Endothelial cell of umbilical vein (primary cell): ENCODE measurements at regions not wholly inside any gene's neighbourhood (a gene's known extent, or its start where the extent isn't known, plus 50 kb on each side); places are given as distances from the start of the nearest gene placed in this dataset.

Experiments used
- CTCF ChIP-seq, 2 donors: IDR thresholded peaks; 1 replicate in 1 of 2; 2 replicates in 1 of 2; pipeline ENCODE4 v1.5.1; 2011; ENCODE audit warnings: low read length in 2 of 2, mild to moderate bottlenecking in 2 of 2, moderate library complexity in 2 of 2, control low read depth in 1 of 2, inconsistent platforms in 1 of 2, low read depth in 1 of 2; ENCODE audit not compliant: insufficient read depth in 1 of 2; ENCODE audit errors: extremely low read depth in 1 of 2
- EZH2 ChIP-seq: IDR thresholded peaks from 2 replicates; pipeline ENCODE4 v1.6.1; 2012; ENCODE audit warnings: borderline replicate concordance, low read depth, mild to moderate bottlenecking, moderate library complexity, low read length, inconsistent platforms; ENCODE audit not compliant: severe bottlenecking
- FOS ChIP-seq: IDR thresholded peaks from 2 replicates; pipeline ENCODE4 v1.6.1; 2011; ENCODE audit warnings: mild to moderate bottlenecking, low read length, moderate library complexity, borderline replicate concordance; ENCODE audit not compliant: insufficient read depth
- GATA2 ChIP-seq: IDR thresholded peaks from 2 replicates; pipeline ENCODE4 v1.7.0; 2011; ENCODE audit warnings: low read depth, mild to moderate bottlenecking, moderate library complexity, mixed read lengths, low read length; ENCODE audit not compliant: insufficient read length, insufficient read depth
- MAX ChIP-seq: IDR thresholded peaks from 2 replicates; pipeline ENCODE4 v1.6.1; 2011; ENCODE audit not compliant: insufficient read depth, insufficient read length
- POLR2A ChIP-seq: IDR thresholded peaks from 2 replicates; pipeline ENCODE4 v1.6.1; 2012; ENCODE audit warnings: low read depth, mild to moderate bottlenecking, control low read depth, low read length
- POLR2AphosphoS5 ChIP-seq: IDR thresholded peaks from 2 replicates; pipeline ENCODE4 v1.6.1; 2012; ENCODE audit warnings: low read depth, mild to moderate bottlenecking, control low read depth, low read length, moderate library complexity; ENCODE audit not compliant: insufficient read depth

- no peak for TF ChIP-seq POLR2AphosphoS5
- TF ChIP-seq CTCF (IDR thresholded peaks at IDR 0.05; ENCODE audit: extremely low read depth in 1 of 2, insufficient read depth in 1 of 2, low read depth in 1 of 2, low read length in 2 of 2) = no peak
- no peak for TF ChIP-seq MAX
- TF ChIP-seq POLR2A = no peak
- no peak for TF ChIP-seq EZH2
- no peak for TF ChIP-seq FOS
- TF ChIP-seq GATA2 = no peak
Measured at GRCh38 chr1:181417915-181418314, 65.4 kb upstream of the CACNA1E start.
